GM19468 (cell line): ENCODE measurements at regions not wholly inside any gene's neighbourhood (a gene's known extent, or its start where the extent isn't known, plus 50 kb on each side); places are given as distances from the start of the nearest gene placed in this dataset.

Experiments
- ATAC-seq: cut with Tn5 transposase; IDR thresholded peaks from one replicate; pipeline ENCODE4 v1.9.1; 2021; ENCODE audit warnings: mild to moderate bottlenecking, moderate library complexity, moderate number of reproducible peaks; ENCODE audit not compliant: unreplicated experiment; ENCODE audit errors: extremely low read depth

DNA sequence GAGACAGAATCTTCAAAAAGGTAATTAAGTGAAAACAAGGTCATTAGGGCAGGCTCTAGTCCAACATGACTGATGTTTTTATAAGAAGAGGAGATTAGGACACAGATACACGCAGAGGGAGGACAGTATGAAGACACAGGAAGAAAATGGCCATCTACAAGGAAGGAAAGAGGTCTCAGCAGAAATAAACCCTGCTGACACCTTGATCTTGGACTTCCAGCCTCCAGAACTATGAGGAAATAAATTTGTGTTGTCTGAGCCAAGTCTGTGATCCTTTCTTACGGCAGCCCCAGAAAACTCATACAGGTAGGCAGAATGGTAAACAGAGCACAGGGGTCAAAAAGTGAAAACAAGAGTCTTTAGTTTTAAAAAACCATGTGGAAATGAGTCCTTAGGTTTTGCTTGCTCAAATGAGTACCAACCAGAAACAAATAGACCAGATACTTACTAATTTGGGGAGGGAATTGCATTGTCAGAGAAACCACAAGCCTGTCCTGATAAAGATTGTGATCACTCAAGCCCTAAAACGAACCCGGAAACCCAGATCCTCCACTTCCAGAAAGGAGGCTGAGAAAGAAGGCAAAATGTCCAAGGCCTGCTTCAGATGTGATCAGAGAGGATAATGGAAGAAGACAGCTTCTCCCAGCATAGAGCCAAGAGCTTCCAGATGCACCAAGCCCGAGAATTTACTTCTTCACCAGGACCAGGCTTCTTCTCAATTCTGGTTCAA, 93.9 kb downstream of the DUSP6 start:
- ATAC-seq: no peak

- ATAC-seq: no peak
These were observed 95.0 kb downstream of the DUSP6 start for GRCh38 chr12:89257340-89257739.

- no peak for ATAC-seq
These were observed 96.2 kb downstream of the DUSP6 start for GRCh38 chr12:89256060-89256459.

- ATAC-seq: no peak
These were observed 98.8 kb downstream of the DUSP6 start for GRCh38 chr12:89253488-89253887.

GRCh38 chr12:89252284-89252683, 100.0 kb downstream of the DUSP6 start:
- no peak for ATAC-seq

- no peak for ATAC-seq
These were observed 100.7 kb downstream of the DUSP6 start for GRCh38 chr12:89251342-89252271.

DNA sequence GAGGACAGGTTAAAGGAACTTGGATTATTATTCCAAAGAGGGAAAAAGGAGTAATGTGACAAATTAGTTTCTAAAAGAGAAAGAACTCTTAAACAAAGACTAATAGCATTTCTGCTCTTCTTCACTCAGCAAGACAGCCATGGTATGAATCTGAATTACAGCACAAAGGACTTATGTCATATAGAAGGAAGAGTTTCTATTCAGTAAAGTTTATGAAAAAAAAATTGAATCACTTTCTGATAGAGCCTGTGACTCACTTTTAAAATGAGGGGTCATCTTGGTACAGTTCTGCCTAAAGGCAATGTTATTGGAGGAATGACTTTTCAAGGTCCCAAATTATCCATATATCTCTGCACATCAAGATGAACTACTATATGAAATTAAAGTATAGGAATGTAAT, 101.7 kb downstream of the DUSP6 start:
- no peak for ATAC-seq

- no peak for ATAC-seq
These were observed 102.1 kb downstream of the DUSP6 start for GRCh38 chr12:89250213-89250612.

GRCh38 chr12:89247967-89248366, 104.3 kb downstream of the DUSP6 start:
- no peak for ATAC-seq

GRCh38 chr12:89247541-89247942, 104.8 kb downstream of the DUSP6 start:
- no peak for ATAC-seq

DNA sequence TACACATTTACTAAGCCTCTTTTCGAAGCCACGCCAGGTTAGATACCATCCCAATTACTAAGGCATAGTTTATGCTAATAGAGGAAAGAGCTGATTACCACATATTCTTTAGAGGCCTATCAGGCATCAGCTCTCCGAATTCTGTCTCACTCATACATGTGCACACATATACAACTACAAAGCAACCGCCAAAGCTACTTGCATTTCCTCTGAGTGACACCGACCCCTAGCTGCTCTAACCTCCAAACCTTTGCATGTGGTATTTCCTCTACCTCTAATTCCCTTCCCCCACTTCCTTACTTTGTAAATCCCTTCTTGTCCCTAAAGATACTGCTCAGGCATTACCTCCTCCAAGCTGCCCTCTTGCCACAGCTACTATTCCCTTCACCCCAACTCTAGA, 107.2 kb downstream of the DUSP6 start:
- no peak for ATAC-seq

DNA sequence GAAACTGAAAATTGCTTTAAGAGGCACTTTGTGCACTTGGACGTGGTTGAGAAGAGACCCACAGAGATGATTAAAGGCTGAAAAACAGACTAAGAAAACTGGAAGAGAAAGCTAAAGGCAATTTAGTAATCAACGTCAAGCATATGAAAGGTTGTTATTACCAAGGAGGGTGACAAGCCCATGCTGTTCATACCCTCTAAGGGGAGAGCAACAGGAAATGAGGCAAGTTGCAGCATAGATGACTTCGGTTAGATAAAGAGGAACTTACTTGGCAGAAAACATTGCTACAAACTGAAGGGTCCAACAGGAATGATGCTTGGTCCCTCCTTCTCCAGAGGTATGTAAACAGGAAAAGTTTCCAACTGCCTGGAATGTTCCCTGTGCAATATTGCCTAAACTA, 107.8 kb downstream of the DUSP6 start:
- ATAC-seq: no peak

GRCh38 chr12:89243771-89244170, 108.5 kb downstream of the DUSP6 start:
- ATAC-seq: no peak

DNA sequence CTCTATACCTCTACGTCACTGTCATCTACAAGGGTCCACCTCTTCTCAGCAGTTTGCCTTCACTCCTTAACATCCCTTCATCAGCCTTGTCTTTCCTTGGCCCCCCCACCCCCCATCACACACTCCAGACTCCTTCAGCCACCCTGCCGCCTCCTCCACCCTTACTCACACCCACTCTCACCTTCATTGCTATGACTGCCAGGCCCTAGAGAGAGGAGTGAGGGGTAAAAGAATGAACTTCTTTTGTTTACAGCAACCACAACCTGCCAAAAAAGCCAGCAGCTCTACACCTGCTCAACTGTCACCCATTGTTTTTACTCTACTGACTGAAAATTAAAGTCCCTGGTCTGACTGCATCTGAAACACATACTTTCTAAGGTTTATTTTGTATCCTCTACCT, 112.8 kb downstream of the DUSP6 start:
- ATAC-seq: no peak

DNA sequence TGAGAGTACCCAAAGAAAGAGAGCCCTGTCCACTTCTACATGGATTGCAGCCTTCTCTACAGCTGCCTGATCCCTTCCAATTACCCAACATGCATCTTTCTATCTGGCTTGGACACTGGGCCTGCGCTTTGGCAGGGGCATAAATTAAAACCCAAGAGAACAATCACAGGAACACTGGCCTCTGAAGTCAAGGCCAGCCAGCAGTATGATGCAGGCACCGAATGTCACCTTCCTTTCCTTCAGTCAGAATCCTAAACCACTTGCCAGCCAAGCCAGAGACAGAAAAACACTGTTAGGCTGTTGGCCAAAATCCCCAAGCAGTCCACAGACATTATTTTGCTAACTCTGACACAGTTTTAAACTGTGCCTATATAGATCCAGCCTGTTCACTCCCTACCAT, 113.7 kb downstream of the DUSP6 start:
- no peak for ATAC-seq

DNA sequence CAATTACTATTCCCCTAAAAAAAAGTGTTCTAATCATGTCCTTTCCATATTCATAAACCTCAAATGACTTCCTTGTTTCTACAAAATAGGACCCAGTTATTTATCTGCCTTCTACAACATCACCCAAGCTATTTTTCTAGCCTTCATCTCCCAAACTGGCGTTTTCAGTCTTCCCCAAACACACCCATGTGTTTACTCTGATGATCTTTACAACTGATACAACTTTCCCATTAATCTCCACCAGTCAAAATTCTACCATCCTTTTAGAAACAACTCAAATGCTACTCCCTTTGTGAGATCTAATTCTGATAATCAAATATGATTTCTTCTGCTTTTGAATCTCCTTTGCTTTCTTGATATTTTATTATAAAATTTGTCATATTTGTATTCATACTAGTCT, 114.5 kb downstream of the DUSP6 start:
- no peak for ATAC-seq

DNA sequence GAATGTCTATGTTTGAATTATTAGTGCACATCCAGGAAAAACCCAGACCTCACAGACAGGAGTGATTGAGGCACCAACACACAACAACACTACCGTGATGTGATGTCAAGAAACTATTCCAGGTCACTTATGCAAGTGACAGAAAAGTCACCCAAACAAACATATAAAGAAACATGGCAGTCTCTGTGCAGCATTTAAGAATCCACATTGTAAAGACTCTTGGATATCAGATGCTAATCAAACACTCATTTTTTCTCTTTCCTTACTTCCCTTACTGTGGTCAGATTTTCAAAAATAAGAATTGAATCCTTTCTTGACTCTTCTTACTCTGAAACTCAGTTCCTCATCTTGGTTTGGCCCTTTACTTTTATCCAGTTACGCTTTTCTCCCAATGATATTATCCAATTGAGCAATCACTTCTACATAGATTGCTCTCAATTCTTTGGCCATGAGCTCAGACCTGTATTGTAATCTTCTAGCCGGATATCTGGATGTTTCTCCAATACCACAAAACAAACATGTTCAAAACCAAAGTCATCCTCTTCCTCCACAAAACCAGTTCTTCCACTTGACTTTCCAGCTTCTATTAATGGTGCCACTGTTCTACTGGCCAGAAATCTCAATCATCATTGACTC, 115.4 kb downstream of the DUSP6 start:
- ATAC-seq: no peak

GRCh38 chr12:89236237-89236636, 116.1 kb downstream of the DUSP6 start:
- ATAC-seq: no peak

- no peak for ATAC-seq
These were observed 116.9 kb downstream of the DUSP6 start for GRCh38 chr12:89235189-89235993.
